ENCODE measurements at regions not wholly inside any gene's neighbourhood (a gene's known extent, or its start where the extent isn't known, plus 50 kb on each side); places are given as distances from the start of the nearest gene placed in this dataset.
A peak's percentile ranks its signal among the peaks of the same experiment; 100 is the strongest.

DNA sequence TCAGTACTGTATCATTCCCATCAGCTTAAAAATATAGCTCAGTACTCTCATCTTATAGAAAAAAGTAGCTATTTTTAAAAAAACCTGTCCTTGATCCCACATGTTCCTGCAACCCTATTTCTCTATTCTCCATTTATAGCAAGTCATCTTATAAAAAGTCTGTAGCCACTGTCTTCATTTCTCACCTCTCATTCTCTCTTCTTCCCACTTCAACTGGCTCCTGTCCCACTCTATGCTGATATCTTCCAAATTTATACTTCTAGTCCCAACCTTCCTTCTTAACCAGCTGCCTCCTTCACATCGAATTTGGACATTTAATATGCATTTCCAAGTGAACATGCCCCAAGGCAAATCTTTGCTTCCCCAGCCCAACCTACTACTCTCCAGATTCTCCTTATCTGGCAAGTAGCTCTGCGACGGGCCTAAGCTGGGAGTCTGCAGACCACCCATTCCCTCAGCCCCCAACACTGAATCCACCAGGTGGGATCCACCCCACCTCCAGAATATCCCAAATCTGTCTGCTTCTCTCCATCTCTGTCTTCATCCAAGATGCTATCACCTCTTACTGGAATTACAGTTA, 52.0 kb upstream of the TANC2 start:
- no peak for DNase-seq (ENCODE audit: low read depth in 2 of 2)

DNA sequence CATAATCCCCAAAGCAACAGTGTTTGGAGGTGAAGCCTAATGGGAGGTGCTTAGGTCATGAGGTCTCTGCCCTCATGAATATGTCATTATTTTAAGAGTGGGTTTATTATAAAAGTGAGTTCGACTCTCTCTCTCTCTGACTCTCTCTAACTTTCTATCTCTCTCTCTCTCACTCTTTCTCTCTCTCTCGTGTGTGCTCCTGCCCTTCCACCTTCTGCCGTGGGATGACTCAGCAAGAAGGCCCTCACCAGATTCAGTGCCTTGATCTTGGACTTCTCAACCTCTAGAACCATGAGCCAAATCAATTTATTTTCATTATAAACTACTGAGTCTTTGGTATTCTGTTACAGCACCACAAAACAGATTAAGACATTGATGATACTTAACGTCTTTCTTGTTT, 53.7 kb upstream of the TANC2 start:
- no peak for DNase-seq (ENCODE audit: low read depth in 2 of 2)

DNA sequence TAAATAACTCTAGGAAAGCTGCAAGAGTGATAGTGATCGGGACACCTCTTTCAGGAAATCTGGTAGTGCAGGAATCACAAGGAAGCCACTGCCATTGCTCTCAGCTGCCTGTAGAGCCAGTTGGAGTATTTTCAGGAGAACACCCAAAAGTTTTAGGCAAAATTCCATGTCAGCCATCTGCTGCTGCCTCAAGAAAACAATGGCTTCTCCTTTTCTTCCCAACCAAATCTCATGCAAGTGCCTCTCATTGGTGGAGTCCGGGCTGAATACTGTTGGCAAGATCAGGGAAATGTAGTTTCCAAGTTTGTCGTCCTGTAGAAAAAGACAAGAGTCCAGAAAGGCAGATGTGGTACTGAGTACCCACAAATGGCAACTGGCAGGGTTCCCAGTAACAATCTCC, 54.9 kb upstream of the TANC2 start:
- no peak for DNase-seq (ENCODE audit: low read depth in 2 of 2)

DNA sequence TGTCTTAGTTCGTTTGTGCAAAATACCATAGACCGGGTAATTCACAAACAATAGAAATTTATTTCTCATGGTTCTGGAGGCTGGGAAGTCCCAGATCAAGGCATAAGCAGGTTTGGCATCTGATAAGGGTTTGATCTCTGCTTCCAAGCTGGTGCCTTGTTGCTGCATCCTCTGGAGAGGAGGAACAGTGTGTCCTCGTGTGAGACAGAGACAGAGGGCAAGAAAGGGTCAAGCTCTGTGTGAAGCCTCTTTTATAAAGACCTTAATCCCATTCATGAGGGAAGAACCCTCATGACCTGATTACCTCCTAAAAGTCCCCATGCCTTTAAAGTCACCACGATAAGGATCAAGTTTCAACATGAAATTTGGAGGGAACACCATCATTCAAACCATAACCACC, 55.8 kb upstream of the TANC2 start:
- no peak for DNase-seq (ENCODE audit: low read depth in 2 of 2)

DNA sequence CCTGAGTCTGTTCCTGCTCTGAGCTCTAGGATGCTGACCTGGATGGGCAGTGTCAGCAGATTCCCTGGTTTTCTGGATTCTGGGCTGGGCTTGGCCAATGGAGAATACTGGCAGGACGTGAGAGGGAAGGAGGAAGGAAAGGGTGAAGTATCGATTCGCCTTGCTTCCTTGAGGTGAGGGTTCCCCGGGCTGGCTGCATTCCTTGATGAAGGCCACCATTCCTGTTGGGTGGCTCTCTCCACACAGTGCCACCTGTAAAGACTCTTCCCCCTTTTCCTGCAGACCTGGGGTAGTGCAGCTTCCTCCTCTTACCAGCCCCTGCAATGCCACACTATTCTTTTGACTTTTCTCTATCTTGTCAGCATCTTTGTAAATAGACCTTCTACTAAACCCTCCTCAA, 58.1 kb upstream of the TANC2 start:
- no peak for DNase-seq (ENCODE audit: low read depth in 2 of 2)

DNA sequence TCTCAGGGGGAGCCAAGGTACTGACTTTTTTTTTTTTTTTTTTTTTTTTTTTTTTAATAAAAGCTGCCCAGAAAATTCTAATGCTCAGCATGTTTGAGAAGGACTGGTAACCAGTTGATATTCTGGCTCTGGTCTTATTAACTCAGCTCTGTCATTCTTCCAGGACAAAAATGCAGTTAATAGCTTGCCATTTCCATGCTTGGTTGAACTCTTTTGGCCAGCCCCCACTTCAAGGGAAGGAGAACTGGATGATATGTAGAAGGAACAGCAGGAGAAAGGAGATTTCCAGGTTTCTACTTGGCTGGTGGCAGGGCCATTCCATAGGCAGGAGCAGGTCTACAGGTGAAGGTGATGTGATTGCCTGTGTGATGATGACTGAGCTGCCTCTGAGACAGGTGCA, 59.2 kb upstream of the TANC2 start:
- no peak for DNase-seq (ENCODE audit: low read depth in 2 of 2)

DNA sequence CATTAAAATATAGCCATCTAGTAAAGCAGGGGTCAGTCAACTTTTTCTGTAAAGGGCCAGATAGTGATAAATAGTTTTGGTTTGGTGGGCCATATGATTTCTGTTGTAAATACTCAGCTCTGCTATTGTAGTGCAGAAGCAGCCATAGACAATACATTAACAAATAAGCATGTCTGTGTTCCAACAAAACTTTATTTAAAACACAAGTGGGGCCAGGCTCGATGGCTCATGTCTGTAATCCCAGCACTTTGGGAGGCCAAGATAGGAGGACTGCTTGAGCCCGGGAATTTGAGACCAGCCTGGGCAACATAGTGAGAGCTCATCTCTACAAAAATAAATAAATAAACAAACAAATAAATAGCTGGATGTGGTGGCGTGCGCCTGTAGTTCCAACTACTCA, 60.8 kb upstream of the TANC2 start:
- no peak for DNase-seq (ENCODE audit: low read depth in 2 of 2)

DNA sequence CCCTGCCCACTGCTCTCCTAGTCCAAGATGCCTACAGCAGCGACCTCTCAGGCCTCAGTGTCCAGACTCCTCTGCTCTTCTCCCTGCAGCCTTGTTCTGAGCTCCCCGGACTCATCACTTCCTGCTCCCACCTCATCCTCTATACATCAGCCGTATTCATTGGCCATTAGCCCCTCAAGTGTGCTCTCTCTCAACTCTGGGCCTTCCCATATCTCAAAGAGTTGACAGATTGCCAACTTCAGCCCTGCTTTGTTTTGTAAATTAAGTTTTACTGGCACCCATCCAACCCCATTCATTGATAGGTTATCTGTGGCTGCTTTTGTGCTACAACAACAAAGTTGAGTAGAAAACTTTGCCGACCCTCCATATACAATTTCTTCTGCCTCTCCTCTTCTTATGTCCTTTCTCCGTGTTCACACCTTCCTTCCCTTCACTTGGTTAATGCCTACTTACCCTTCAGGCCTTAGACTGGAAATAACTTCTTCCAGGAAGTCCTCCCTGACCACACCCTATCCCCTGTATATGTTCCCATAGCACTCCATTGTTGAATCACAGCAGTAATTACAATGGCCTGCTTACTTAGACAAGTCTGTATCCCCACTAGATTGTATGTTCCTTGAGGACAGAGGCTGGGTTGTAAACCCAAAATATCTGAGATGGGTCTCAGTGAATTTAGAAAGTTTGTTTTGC, 63.4 kb upstream of the TANC2 start:
- DNase-seq (ENCODE audit: low read depth in 2 of 2) = no peak

DNA sequence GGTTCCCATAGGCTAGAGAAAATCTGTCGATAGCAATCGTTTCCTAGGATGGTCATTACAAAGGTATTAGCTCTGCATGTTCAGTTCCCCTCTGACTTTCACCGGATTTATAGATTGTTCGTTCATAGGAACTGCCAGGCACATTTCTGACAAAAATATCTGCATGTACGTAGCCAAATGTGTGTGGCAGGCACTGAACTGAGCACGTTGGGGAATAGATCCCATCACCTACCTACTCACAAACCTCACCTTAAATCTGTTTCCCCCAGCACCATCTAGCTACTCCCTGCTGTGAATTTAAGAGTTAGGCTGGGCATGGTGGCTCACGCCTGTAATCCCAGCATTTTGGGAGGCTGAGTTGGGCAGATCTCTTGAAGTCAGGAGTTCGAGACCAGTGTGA, 64.5 kb upstream of the TANC2 start:
- DNase-seq (ENCODE audit: low read depth in 2 of 2) = no peak

DNA sequence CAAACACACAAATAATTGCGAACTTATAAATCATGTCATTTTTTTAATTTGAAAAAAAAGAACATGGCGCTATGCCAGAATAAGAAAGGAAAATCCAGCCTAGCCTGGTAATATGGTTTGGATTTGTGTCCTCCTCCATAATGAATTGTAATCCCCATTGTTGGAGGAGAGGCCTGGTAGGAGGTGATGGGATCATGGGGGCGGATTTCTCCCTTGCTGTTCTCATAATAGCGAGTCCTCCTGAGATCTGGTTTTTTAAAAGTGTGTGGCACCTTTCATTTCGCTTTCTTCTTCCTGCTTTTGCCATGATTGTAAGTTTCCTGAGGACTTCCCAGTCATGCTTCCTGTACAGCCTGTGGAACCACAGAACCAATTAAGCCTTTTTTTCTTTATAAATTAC, 65.9 kb upstream of the TANC2 start:
- no peak for DNase-seq (ENCODE audit: low read depth in 2 of 2)

DNA sequence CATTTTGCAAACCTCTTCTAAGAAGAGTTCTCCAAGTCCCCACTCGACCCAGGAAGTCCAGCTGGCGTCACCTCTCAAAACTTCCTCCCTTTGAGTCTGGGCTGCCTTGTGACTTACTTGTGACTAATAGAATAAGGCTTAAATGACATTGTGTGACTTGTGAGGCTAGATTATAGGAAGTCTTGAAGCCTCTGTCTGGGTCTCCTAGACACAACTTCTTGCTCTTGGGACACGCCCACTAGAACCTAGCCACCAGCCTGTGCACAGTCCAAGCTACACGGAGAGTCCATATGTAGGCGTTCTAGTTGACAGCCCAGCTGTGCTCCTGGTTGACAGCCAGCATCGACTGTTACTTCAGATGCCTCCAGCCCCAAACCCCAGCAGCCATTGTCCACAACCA, 66.7 kb upstream of the TANC2 start:
- no peak for DNase-seq (ENCODE audit: low read depth in 2 of 2)

DNA sequence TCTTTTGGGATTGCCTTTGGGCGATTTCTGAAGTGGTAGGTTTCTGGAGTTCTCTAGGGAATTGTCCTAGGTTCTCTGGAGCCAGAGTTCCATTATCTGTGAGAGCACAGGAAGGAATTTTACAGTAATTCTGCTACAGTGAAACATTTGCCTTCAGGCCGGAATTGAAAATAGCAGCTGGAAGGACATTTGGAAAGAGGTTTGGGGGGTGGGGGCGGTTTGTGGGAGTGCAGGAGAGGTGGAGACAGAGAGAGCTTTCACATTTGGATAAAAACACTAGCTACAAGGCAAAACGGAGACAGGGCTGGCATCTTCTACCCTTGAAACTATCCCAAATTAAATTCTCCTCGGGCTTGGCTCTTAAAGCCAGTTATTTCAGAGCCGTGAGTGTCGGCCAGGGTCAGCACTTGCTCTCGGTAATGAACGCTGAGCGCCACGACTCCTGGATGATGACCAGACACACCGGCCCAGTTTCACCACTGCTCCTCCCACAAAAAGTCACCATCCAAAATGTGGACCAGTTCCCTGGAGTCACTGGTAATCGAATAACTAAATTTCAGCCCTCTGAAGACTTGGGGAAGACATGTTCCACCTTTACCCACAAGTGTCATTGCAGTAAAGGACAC, 67.7 kb upstream of the TANC2 start:
- DNase-seq (ENCODE audit: low read depth in 2 of 2) = no peak

DNA sequence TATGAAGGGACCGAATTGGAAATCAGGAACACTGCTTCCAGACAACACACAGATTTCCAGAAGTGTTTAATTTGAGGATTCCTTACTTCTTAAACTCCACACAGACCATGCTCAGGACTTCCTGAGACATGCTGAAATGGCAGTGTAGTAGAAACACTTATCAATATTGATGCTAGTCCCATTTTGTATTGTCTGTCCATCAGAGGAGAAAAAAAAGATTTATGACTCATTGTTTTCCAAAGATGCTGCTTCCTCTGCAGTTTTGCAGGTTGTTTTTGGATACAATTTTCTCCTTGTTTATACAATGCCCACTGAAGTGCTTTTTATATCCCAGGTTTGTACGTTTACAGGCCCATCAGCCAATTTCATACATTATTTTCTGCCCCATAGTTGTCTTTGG, 68.3 kb upstream of the TANC2 start:
- no peak for DNase-seq (ENCODE audit: low read depth in 2 of 2)

DNA sequence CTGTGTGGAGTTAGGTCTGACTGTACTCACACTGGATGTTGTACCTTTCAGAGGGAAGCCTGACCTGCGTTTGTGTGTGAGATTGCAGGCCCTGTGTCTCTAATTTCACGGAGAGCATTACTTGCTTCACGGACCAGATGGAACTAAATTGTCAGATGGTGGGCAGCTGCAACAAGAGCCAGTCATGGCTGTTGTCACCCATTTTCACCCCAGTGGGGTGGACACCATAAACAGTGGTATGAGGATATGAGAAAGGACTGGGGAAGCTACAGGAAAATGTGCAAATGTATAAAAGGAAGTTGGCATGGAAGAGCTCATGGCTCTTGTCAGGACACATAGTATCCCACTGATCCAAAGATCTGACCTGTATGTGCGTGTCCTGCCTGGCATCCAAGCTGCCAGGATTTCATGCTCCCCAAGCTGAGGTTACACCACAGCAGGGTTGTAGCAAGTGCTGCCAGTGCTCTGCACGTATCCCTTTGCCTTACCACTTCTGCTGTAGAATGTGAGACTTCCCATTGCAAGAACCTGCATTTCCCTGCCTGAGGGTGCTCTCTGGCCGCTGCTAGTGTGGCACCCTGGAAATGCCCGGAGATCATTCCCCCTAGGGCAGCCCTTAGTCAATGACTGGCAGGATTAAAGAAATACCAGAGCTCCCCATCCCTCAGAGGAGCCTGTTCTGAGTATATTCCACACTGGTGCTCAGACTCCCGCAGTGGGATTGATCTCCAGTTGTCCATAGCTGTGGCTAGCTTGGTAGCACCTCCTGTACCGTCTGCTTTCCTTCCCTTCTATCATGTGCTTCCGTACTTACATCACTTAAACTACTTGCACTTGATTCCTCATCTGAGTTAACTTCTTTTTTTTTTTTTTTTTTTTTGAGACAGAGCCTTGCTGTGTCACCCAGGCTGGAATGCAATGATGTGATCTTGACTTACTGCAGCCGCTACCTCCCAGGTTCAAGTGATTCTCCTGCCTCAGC, 70.4 kb upstream of the TANC2 start:
- DNase-seq (ENCODE audit: low read depth in 2 of 2) = no peak

DNA sequence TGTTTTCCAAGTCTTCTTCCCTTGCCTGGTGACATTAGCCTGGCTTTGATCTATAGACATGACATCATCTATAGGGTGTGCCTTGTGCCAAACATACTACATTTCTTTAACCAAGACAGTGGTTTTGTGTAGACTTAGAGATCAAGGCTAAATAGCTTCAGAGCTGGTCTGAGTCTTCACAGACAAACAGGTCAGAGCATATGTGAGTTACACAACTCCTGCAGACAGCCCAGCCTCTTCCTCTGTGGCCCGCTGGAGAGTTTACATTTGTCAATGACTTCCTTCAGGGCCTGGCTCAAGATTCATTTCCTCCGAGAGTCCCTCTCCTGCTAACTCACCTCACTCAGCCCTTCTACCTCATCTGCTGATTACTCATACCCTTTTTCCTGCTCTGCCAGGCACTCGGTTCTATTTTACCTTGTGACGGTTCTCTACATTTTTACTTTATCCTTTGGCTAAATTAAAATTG, 73.1 kb upstream of the TANC2 start:
- peak in 1 of 2 experiments; percentile 33 for DNase-seq (ENCODE audit: low read depth in 2 of 2)

DNA sequence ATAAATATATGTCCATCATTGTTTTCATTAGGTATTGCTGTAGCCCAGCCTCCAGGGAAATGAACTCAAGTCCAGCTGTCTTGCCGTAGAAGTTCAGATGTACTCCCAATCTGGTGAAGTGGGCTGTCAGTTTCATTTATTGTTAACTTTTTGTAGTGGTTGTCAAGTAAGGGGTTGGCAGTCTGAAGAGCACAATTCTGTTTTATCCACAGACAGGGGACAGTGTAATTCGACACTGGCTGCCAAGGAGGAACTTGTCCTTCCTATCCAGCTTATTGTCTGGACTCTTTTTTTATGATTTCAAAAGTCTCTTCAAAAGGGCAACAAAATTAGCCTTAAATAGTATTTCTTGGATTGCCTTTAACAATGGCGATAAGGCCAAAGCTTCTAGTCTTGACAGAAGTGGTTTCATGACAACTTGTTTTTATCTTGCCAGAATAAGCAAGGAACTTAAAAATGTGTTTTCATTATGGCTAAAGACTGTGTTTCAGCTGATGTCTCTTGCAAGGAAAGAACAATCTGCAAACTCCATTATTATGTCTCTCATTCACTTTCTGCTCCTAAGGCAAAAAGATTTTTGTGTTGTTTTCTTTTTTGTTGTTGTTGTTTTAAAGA, 73.9 kb upstream of the TANC2 start:
- no peak for DNase-seq (ENCODE audit: low read depth in 2 of 2)

DNA sequence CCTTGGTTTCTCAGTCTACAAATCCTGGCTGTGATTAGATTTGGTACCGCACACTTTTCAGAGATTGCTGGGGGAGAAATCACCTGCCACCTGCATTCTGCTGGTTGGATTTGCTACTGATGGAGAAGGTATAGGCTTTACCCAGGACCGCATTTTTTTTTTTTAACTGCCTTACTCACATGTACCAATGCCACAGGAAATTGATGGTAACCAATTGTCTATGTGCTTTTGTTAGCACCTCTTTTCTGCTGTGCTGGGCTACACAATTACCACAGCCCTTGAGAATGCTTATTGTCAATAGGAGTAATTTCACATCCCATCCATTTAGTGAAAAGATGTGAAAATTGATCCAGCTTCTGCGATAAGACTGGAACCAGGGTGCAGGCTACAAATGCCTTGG, 74.4 kb upstream of the TANC2 start:
- no peak for DNase-seq (ENCODE audit: low read depth in 2 of 2)

DNA sequence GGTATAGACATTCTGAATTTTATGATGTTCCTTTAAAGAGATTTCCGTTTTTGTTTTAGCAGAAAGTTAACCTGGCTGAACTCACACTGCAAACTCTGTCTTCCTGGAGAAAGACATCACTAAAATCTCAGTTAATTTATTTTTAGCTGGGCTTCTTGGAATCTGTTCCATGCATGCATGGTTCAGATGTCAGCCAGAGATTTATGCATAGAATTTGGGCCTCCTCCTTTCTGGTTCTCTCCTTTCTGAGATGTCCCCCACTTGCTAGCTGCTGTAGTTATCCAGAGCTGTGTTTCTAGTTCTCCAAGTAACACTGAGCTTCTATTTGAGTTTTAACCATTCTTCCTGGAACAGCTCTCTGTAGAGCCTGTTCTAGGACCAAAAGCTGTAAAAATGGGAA, 77.3 kb upstream of the TANC2 start:
- DNase-seq (ENCODE audit: low read depth in 2 of 2) = no peak

DNA sequence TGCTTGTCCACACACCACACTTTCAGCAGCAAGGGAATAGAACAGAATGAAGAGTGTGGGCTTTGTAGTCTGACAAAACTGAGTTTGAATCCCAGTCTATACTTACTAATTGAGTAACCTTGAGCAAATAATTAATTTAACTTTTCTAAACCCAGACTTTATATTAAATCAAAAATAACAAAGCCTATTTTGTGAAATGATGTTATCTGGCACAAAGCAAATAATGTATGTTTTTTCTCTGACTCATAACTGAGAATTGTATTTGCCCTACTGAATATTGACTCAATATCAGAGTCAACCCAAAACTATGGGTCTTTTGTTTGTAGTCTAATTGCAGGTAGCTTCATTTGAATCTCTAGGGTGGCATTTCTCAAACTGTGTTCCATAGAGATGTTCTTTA, 77.9 kb upstream of the TANC2 start:
- DNase-seq (ENCODE audit: low read depth in 2 of 2) = no peak

DNA sequence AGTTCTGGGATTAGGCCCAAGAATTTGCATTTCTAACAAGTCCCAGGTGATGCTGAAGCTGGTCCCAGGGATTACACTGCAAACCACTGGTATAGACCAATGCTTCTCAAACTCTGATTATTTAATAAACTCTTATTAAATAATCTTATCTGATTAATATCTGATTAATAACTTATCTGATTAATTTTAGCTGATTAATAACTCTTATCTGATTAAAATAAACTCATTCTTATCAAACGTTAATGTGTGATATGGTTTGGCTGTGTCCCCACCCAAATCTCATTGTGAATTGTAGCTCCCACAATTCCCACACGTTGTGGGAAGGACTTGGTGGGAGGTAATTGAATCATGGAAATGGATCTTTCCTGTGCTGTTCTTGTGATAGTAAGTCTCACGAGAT, 78.6 kb upstream of the TANC2 start:
- no peak for DNase-seq (ENCODE audit: low read depth in 2 of 2)

DNA sequence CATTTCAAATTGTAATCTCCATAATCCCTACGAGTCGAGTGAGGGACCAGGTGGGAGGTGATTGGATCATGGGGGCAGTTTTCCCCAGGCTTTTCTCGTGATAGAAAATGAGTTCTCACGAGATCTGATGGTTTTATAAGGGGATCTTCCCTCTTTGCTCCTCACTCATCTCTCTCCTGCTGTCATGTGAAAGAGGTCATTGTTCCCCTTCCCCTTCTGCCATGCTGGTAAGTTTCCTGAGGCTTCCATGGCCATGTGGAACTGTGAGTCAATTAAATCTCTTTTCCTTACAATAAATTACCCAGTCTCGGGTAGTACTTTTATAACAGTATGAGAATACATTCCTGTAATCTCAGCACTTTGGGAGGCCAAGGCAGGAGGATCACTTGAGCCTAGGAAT, 76.7 kb upstream of the MARCHF10 start:
- DNase-seq (ENCODE audit: low read depth in 2 of 2) = no peak

DNA sequence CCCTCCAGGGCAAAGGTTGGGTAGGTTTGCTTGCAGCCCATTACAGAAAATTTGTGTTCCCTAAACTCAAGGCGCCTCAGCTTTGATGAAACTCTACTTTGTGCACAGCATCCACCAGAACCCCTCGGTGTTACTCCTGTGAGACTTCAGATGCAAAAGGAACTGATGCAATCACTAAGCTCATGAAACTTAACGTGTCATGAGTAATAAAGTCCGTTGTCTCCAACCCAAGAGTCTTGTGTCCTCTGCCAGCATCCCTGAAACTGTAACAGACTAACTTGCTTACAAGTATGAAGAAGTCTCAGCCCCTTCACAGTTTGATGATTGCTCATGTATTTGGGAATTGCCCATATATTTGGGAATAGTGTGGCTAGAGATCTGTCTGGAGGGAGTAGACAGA, 74.8 kb upstream of the MARCHF10 start:
- DNase-seq (ENCODE audit: low read depth in 2 of 2) = no peak
